SU-DHL-6 (cell line): ENCODE measurements at regions not wholly inside any gene's neighbourhood (a gene's known extent, or its start where the extent isn't known, plus 50 kb on each side); places are given as distances from the start of the nearest gene placed in this dataset.
"Not testable (repeated sequence)": the region's sequence is repeated elsewhere in the genome, so short reads cannot be mapped to it uniquely, and the experiment has no call there.

Experiments
- CTCF ChIP-seq: fragments of 200-600 bp; sonication (generic); IDR thresholded peaks from one replicate; pipeline ENCODE4 v1.5.1; 2017; ENCODE audit warnings: antibody characterized with exemption, mild to moderate bottlenecking, low read length, moderate library complexity; ENCODE audit not compliant: insufficient read depth, poor library complexity, severe bottlenecking
- EZH2phosphoT487 ChIP-seq: fragments of 200-600 bp; sonication (generic), shearing (Covaris generic); conservative IDR thresholded peaks from 2 replicates; pipeline ENCODE4 v1.6.1; 2018; ENCODE audit warnings: mild to moderate bottlenecking, antibody characterized with exemption, low read length, moderate library complexity, mixed read lengths

GRCh38 chr6:132020918-132021317 is 69.7 kb upstream of the CCN2 start:
- TF ChIP-seq CTCF, EZH2phosphoT487: not testable (repeated sequence)
